ENCODE measurements at regions not wholly inside any gene's neighbourhood (a gene's known extent, or its start where the extent isn't known, plus 50 kb on each side); places are given as distances from the start of the nearest gene placed in this dataset.
"Not testable (repeated sequence)": the region's sequence is repeated elsewhere in the genome, so short reads cannot be mapped to it uniquely, and the experiment has no call there.

DNA sequence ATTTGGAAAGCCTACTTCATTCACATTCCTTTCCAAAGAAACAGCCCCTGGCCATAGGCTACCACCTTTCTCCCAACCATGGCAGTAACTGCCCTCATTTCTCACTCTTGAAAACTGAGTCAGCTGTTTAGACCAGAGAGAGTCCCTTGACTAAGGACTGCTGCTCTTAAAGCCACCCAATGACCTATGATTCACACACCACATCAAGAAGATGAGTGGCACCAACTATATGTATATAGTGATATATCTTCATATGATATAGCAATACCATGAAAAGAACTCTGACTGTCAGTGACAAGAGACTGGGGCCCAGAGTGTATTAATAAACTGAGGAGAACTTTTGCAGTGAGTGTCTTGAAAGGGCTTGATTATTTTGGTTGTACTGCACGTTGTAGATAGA is 404.5 kb upstream of the ASIC2 start:
- DNase-seq (ENCODE audit: low read depth) = no peak

DNA sequence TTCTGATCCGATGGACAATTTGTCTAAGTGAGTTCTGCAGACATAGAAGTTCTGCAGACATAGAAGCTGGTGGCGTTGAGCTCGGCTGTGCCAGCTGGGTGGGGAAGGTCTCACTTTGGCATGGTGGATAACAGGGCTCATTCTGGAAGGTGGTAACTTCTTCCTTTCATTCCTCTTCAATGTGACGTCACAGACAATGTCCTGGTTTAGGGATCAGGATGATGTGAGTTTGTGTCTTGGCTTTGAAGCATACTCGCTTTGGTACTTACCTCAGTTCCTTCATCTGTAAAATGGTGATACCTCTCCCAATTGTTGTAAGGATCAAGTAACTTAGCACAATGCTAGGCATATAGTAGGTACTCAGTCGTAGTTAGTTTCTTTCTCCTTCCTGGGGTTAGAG is 408.8 kb upstream of the ASIC2 start:
- DNase-seq (ENCODE audit: low read depth) = no peak

DNA sequence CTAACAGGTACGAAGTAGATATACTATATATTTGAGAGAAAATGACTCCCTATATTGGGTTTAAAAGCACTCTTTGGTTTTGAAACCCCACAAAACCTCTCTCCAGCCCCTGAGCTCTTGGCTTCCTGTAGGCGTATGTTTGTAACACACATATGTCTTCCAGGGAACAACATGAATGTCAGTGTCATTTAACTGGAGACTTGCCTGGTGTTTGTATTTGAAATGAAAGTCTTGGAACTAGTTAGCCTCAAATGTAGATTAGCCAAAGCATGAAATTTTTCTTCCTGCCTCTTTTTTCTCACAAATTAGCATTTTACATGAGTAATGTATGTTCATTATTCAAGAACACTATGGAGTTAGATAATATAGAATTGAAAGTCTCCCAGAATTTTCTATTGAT is 411.8 kb upstream of the ASIC2 start:
- DNase-seq (ENCODE audit: low read depth) = no peak

DNA sequence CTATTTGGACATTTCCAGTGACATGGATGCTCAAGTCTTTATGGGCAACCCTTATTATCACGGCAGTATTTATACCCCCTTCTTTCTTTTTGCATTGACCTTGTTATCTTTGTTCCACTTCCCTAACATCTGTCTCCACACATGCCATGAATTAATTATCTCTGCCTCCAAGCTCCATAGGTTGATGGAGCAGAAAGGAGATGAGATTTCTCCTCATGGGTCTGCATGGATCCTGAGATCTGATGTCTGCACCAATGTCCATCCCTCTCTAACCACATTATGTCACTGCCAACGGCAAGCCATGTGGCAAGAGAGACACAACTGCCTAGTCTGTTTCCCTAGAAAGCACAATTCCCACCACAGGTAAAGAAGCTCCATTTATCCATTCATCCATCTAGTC is 416.8 kb upstream of the ASIC2 start:
- DNase-seq (ENCODE audit: low read depth) = no peak

DNA sequence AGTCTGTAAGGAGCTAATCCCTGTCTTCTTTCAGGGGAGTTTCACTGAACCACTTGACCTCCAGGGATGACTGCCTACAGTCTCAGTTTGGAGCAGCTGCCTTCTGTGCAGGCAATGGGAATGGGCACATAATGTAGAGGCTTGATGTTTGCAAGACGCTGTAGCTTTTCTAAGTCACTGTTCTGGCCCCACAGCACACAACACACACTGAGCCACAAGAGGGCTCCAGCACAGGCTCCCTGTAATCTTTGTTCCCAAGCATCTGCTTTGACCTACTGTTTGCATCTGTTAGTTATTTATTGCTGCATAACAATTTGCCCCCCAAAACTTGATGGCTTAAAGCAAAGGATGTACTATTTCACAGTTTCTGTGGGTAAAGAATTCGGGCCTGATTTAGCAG is 419.0 kb upstream of the ASIC2 start:
- DNase-seq (ENCODE audit: low read depth) = no peak

DNA sequence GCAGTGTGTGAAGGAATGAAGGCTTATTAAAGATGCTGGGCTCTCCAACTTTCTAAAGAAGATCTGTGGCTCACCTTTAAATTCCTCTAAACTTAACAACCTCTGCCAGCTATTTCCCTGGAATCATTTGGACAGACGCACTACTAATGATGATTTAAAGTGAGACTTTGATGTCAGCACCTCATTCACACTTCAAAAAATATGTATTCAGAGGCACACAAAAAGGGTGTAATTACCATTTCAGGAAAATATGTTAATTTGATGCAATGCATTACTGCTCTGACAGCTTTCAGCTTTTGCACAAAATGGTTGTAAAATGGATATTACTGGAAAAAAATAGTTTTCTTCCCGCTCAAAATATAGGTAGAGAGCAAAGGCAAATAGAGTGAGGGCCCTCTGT is 423.9 kb upstream of the ASIC2 start:
- no peak for DNase-seq (ENCODE audit: low read depth)

DNA sequence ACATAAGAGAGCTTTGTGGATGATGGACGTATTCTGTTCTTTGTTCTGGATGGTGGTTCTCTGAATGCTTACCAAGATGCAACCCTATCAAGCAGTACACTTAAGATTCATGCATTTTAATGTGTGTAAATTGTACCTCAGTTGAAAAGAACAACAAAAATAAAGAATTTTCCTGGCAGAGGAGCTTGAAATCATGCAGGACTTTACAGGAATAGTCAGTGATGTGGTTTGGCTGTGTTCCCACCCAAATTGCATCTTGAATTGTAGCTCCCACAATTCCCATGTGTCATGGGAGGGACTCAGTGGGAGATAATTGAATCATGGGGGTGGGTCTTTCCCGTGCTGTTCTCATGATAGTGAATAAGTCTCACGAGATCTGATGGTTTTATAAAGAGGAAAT is 430.6 kb upstream of the ASIC2 start:
- DNase-seq (ENCODE audit: low read depth) = not testable (repeated sequence)

DNA sequence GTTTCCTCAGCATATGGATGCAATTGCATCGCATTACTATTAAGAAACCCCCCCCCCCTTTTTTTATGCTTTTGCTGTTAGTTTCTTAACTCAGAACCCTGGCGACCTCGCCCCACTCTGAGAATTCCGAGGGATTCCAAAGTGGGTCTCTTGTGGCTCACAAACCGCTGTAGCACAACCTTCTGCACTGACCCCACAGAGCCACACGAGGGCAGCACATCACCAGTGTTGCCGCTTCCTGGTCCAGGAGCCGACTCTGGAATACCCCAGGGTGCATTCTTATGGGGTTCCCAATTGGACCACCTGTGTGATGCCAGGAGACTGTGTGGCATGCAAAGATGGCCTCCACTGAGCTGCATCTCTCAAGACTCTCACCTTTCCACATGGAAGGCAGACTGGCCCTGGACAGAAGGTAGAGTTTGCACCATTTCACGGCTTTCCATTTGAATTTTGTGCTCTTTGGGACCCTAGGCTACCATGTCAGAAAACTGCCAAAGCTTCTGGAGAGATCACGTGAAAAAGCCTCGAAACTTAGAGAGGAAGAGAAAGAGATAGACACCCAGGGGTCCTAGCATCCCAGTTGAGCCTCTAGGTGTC is 432.7 kb upstream of the ASIC2 start:
- DNase-seq (ENCODE audit: low read depth) = no peak

DNA sequence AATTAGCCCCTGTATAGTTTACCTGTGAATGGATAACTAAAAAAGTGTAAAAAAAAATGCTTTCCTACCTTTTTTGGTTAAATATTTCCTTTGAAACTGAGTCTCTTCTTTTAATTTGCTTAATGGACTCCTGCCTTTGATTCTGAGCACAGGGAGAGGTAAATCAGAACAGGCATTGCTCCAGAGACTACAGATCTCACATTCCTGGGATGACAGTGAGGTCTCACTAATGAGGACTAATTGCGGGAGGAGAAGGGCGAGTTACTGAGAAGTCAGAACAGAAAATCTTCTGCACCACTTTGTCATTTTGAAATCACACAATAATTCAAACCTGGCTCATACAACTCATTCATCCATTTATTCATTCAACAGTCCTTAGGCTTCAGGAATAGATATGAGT is 437.0 kb upstream of the ASIC2 start:
- no peak for DNase-seq (ENCODE audit: low read depth)

DNA sequence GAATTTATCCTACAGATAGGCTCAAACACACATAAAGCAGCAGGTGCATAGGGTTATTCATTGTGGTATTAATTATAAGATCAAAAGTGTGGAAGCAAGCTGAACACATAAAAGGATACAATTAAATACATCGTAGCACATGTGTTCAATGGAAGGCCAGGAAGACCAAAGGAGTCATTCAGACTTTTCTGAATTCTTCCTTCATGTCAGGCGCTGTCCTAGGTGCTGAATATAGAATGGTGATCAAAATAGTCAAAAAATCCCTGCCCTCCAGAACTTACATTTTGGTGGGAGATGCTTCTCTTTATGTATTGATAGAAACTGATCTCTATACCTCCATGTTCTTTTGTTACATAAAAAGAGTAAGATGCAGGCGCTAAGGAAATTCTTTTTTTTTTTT is 439.0 kb upstream of the ASIC2 start:
- DNase-seq (ENCODE audit: low read depth) = no peak

DNA sequence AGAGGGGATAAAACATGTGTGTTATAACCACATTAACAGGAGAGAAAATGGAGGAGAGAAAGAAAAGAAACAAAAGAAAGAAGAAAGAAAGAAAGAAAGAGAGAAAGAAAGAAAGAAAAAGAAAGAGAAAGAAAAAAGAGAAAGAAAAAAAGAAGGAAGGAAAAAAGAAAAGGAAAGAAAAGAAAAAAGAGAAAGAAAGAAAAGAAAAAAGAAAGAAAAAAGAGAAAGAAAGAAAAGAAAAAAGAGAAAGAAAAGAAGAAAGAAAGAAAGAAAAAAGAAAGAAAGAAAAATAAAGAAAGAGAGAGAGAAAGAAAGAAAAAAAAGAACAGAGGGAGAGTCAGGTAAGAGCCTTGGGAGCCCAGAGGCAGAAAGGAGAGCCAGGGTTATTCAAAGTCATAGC is 446.6 kb upstream of the ASIC2 start:
- DNase-seq (ENCODE audit: low read depth) = no peak

DNA sequence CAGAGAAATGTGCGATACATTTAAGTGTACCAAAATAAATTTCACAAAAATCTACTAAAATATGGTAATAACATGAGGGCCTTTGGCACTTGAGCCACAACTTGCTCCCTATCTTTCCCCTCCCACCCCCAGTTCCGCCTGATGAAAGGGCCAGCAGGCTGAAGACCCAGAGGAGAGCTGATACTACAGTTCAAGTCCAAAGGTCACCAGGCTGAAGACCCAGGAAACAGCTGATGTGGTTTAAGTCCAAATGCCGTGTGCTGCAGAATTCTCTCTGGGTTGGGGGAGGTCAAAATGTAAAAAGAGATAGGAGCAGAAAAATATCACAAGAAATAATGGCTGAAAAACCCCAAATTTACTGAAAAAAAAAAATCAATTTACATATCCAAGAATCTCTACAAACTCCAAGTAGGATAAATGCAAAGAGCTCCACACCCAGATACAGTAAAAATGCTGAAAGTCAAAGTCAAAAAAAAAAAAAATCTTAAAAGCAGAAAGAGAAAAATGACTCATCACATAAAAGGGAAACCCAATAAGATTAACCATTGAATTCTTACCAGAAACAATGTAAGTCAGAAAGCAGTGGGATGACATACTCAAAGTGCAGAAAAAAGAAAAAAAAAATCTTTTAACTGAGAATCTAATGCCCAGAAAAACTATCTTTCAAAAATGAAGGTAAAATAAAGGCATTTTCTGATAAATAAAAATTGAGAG is 452.1 kb upstream of the ASIC2 start:
- no peak for DNase-seq (ENCODE audit: low read depth)

DNA sequence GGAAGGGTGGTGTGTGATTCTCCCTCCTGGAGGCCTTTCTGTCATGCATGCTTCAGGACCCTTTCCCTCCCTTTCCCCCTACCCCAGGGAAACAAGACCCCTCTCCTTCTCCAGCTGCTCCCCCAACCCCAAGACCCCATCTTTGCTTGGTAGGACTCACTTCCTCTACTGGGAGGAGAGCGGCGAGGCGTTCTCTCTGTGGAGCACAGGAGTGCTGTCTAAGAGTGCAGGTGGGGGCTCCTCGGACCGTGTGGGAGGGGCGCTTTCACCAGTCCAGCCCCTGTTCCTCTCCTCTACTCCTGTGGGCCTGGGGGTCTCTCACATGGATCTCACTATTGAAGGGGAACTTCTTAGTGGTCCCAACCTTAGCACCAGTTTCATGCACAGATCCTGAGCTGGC is 456.1 kb upstream of the ASIC2 start:
- no peak for DNase-seq (ENCODE audit: low read depth)

DNA sequence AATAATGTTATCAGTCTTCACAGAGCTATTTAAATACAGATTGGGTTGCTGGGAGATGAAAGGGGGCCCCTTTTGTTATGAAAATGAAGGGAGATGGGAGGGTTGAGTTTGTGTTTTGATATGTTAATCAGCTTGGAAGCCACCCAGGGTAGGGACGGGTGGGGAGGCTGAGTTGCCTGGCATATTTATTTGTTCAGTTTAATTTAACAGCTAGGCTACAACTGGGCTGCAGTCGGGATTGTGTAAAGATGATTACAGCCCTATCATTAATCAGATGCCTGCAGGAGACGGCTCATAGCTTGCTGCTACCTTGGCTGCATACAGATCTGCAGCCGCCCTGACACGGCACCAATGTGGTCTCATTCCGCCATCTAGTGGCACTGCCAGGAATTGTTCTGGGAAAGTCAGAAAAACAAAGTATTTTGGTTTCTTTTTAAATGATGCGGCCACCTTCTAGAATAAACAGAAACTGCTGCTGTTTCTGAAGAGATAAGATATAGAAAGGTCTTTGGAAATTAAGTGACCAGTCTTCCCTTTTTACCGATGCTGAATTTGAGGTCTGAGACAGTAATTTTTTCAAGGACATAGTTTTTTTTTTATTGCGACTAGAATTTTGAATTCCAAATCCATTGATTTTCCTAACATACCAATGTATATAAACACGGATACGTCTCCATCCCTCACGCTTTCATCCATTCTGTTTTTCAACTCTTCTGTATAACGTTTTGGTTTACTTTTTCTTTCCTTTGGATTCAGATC is 458.0 kb upstream of the ASIC2 start:
- peak; percentile 56 for DNase-seq (ENCODE audit: low read depth)

DNA sequence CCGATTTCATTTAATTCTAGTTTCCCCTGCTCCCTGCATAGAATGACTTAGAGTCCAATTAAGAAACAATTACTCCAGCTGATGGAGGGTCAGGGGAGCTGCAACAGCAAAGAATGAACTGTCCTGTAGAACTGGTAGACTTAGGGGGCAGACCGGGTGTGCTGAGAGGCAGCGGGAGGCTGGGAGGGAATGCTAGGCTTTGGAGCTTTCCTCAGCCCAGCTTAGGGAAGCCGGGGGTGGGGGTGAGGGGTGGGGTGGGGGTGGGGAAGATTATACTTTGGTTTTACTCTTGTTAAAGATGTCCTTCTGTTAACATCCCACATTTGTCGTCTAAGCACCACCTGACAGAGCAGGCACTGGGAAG is 458.6 kb upstream of the ASIC2 start:
- no peak for DNase-seq (ENCODE audit: low read depth)

DNA sequence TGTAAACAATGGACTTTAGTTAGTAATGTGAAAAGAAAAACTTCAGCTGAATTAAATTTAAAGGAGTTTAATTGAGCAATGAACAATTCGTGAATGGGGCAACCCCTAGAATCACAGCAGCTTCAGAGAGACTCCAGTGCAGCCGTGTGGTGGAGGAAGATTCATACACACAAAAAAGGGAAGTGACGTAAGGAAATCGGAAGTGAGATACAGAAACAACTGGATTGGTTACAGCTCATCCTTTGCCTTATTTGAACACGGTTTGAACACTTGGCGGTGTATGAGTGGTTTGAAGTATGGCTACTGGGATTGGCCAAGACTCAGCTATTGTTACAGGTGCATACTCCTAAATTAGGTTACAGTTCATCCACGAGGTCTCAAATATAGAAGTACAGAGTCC is 460.4 kb upstream of the ASIC2 start:
- DNase-seq (ENCODE audit: low read depth) = no peak

DNA sequence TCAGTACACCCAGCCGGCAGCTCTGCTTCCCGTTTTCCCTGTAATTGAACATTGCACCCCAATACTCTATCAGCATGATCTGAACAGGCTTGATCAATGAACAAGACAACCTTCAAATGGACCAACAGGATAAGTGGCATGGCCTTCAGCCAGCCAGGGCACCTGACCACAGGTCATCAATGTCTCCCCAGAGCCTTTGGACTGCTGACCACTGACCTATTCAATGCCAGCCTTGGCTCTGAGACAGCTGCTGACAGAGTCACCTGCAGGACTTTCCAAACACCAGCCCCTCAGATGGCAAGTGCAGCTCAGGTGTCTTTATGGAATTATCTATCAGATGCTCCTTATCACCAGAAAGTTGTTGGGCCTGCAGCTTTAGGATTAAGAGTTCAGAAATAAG is 462.9 kb upstream of the ASIC2 start:
- DNase-seq (ENCODE audit: low read depth) = no peak

DNA sequence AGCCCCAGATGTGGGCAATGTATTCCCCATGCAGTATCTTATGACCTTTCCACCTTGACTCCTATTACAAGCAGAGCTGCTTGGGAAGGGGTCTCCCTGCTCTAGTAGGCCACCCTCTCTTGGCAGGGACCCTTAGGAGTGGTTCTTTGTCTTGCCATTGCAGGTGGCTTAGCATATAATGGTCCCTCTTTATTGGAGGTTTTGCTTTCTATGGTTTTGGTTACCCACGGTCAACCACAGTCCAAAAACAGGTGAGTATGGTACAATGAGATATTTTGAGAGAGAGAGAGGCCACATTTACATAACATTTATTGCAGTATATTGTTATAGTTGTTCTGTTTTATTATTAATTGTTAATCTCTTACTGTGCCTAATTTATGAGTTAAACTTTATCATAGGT is 472.8 kb upstream of the ASIC2 start:
- DNase-seq (ENCODE audit: low read depth) = no peak

DNA sequence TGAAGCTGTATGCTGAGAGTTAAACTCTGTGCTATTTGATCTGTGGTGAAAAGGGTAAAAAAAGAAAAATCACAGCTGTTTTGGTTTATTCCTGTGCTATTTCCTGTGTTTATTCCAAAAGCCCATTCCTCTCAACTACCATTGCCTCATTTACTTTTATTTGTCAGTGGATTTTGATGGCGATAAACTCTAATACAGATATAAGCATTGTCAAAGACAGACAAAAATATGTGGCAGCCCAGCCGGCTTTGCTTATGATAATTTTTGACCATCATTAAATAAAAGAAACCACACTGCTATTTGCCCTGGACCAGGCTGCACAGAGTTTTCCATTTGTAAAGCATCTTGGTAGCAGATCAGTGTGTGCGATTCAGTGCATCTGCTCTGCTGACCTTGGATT is 473.6 kb upstream of the ASIC2 start:
- DNase-seq (ENCODE audit: low read depth) = no peak

DNA sequence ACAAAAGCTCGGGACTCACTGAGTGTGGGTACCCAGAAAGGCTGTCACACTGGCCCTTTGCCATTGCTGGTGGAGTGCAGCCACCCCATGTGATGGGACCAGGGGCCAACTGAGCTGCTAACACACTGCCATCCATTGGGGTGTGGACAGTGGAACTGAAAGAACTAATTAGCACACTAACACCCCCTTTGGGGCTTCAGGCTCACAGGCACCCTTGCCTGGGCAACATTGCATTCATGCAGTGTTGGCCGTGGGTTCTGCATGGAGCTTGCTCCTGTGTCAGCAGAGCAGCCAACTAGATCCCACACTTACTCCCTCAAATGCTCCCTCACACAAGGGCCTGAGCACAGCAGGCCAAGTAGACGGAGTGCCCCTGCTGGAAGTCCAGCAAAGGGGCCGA is 476.0 kb upstream of the ASIC2 start:
- DNase-seq (ENCODE audit: low read depth) = no peak

DNA sequence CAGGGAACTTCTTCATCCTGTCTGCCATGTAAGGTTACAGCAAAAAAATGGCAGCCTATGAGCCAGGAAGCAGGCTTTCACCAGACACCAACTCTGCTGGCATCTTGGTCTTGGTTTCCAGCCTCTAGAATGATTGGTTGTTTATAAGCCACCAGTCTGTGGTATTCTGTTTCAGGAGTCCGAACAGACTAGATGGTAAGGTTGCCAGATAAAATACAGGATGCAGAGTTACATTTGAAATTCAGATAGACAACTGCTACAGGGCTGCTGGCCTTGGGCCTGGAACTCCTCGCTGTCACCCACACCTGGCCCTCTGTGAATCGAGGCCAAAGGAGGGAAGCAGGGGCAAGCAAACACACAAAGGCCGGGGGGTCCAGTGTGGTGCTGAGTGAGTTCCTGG is 478.8 kb upstream of the CCL2 start:
- no peak for DNase-seq (ENCODE audit: low read depth)

DNA sequence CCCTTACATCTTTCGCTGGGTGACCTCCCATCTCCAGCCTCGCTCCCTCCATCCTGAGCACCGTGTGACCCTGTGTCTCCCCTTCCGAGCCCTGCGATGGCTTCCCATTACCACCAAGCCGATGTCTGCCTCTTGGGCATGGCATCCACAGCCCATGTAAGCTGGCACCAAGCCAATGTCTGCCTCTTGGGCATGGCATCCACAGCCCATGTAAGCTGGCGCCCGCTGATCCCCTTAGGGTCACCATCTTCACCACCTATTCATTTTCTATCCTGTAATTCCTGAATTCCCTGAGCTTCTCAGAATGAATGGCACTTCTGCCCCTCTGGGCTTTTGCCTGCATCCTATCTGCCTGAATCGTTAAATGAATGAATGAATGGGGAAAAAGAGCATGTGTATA is 478.2 kb upstream of the CCL2 start:
- DNase-seq (ENCODE audit: low read depth) = no peak

DNA sequence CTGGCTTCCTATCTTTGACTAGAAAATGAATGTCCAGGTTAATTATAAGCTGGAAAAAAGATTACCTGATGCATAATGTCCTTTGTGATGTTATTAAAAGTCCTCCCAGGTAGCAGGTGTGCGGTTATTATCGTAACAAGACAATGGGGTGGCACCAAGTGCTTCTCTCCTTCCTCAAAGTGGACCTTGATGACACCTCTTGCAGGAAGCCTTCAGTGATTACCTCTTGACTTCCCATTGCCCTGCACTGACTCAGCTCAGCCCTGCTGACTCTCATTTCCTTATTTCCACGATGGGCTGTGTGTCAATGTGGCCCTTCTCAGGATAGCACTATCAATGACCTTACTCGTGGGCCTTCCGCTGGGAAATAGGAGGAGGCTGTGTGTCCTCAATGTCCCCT is 477.4 kb upstream of the CCL2 start:
- no peak for DNase-seq (ENCODE audit: low read depth)
